LNCAP (cell line): ENCODE measurements at regions not wholly inside any gene's neighbourhood (a gene's known extent, or its start where the extent isn't known, plus 50 kb on each side); places are given as distances from the start of the nearest gene placed in this dataset.

Source experiments
- CTCF ChIP-seq: fragments of 450-650 bp; IDR thresholded peaks from 2 replicates; pipeline ENCODE4 v1.5.1; 2017; ENCODE audit warnings: mild to moderate bottlenecking

GRCh38 chr10:56585447-56586171 lies 224.6 kb upstream of the ZWINT start:
- TF ChIP-seq CTCF, result no peak

DNA sequence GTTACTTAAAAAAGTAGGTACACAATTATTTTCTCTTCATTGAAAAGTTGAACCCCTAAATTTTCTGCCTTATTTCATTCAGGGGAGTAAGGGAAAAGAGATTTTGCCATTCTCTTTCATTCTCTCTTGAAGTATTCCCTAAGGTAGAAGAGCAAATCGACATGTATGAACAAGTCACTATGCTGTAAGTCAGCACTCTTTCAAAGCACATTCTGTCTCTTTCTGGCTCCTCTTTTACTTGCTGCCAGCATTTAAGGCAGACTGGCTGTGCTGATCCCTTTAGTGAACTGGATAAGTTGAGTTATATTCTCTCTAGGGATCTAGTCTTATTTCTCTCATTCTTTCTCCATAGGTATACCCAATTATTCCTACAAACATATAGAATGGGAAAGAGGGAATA lies 222.3 kb upstream of the ZWINT start:
- TF ChIP-seq CTCF, result no peak

DNA sequence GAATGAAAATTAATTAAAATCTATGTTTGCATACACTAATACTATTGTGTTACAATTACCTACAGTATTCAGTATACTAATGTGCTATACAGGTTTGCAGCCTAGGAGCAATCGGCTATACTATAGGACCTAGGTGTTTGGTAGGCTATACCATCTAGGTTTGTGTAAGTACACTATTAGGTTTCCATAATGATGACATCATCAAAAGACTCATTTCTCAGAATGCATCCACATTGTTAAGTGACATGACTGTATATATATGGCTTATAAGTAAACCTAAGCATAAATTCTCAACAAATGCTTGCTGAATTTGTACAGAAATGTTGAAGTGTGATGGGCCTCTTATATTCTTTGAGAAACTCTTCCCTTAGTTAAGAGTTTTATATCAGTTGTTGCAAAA lies 206.5 kb upstream of the ZWINT start:
- no peak for TF ChIP-seq CTCF

DNA sequence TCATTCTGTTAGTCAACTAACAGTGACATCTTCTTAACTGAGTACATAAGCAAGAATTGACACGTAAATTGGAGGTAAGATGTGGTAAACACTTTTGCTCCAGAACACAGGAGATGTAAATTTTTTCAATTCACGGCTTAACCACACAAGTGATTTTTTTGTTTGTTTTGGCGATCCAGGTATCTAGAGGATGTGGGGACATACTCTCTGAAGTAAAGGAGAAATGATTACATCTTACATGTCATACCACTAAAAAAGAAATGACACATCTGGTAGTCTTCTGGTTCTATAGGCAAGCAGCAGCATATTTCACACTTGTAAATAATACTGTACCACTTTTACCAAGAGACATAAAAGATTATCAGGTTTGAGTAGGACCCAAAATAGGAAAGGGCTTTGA lies 200.3 kb upstream of the ZWINT start:
- no peak for TF ChIP-seq CTCF

DNA sequence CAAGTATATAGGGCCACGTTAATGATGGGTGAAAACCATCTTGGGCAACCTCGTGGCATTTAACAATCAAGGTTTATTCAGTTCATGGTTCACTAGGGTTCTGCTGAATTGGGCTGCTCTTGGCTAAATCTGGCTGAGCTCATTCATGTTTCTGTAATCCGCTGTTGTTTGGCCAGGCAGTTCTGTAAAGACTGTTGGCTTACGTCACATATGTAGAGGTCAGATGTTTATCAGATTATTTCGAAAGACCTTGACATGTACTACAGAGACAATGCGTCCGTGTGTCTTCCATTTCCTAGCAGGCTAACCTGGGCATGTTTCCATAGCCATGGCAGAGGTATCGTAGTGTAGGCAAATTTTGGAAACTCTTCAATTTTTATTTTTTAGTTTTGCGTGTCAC lies 190.0 kb upstream of the ZWINT start:
- no peak for TF ChIP-seq CTCF

- no peak for TF ChIP-seq CTCF
Measured at GRCh38 chr10:56547163-56547562, 186.1 kb upstream of the ZWINT start.

DNA sequence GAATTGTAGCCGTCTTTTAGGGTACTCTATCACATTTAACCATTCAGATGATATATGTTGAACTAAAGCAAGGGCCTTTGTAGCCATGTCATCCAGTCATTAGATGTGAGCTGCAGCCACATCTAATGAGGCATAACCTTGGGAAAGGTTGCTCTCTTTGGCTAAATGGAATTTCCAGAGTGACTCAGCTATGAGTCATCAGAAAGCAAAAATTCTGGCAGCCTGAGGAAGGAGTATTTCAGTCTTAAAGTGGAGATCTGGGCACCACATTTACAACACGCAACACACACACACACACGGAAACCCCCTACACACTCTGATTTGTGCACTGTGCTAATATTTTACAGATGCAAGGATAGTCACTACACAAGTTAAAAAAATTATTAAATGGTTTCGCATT lies 176.9 kb upstream of the ZWINT start:
- TF ChIP-seq CTCF, result no peak

- no peak for TF ChIP-seq CTCF
Measured at GRCh38 chr10:56522166-56522565, 161.1 kb upstream of the ZWINT start.
